GM12878 (cell line): ENCODE measurements at regions not wholly inside any gene's neighbourhood (a gene's known extent, or its start where the extent isn't known, plus 50 kb on each side); places are given as distances from the start of the nearest gene placed in this dataset.

Experiments
- ATAC-seq: fragments of 200-7000 bp; cut with Tn5 transposase; 3 replicates; pipeline ENCODE4 v1.9.1; 2020; ENCODE audit warnings: mild to moderate bottlenecking, moderate library complexity
- BruUV-seq: library from RNA; stranded (reverse); fragments of 400-500 nt; replicated peaks from 2 replicates; lab custom pipeline; 2021; lab: Mats Ljungman, UMichigan
- CTCF ChIA-PET: fragments of 300-600 bp; sonication (Branson Sonifier 250); formaldehyde crosslinking; extraction: SDS; loops from one replicate; lab custom pipeline; 2021; ENCODE audit warnings: inconsistent platforms; lab: Yijun Ruan, JAX
- POLR2A ChIA-PET: fragments of 350-600 bp; formaldehyde crosslinking; extraction: SDS; loops from one replicate; lab custom pipeline; 2021; ENCODE audit warnings: inconsistent platforms; lab: Charles Lee
- RAD21 ChIA-PET: fragments of 300-600 bp; sonication (Branson Sonifier 250); formaldehyde crosslinking; loops from one replicate; lab custom pipeline; 2023; ENCODE audit warnings: antibody characterized with exemption; ENCODE audit not compliant: unreplicated experiment; lab: Charles Lee
- SMC1A ChIA-PET: fragments of 300-600 bp; sonication (Branson Sonifier 250); formaldehyde crosslinking; loops from one replicate; lab custom pipeline; 2023; ENCODE audit not compliant: unreplicated experiment, uncharacterized antibody; lab: Charles Lee
- DNase-seq: peaks from one replicate; pipeline ENCODE4 v3.0.0-alpha.2; 2011; ENCODE audit warnings: low read depth, low spot score
- FAIRE-seq: peaks from 3 replicates; lab custom pipeline; 2011; peaks lifted over from hg19 to GRCh38; lab: Jason Lieb, UNC
- H2AFZ ChIP-seq: 2 replicates; pipeline ENCODE4 v1.6.0; 2011; ENCODE audit warnings: low read depth, low read length, control low read depth; ENCODE audit not compliant: control insufficient read depth
- H3K27ac ChIP-seq: 2 replicates; pipeline ENCODE4 v1.5.1; 2011; ENCODE audit warnings: control low read depth; ENCODE audit not compliant: control insufficient read depth, insufficient read depth
- H3K27me3 ChIP-seq, 2 experiments: replicated peaks in 1 of 2; 2 replicates each; pipeline versions ENCODE4 v1.6.0 to v1.6.1; 2011; ENCODE audit warnings: low read length in 1 of 2; ENCODE audit not compliant: control insufficient read depth in 2 of 2, insufficient read depth in 2 of 2
- H3K36me3 ChIP-seq, 2 experiments: 2 replicates each; pipeline ENCODE4 v1.5.1; 2011; ENCODE audit warnings: low read length in 1 of 2; ENCODE audit not compliant: control insufficient read depth in 2 of 2, insufficient read depth in 2 of 2
- H3K4me1 ChIP-seq: 2 replicates; pipeline ENCODE4 v1.6.1; 2011; ENCODE audit warnings: mild to moderate bottlenecking, low read length, moderate library complexity, mixed read lengths; ENCODE audit not compliant: control insufficient read depth, insufficient read depth
- H3K4me2 ChIP-seq: 2 replicates; pipeline ENCODE4 v1.6.0; 2011; ENCODE audit warnings: control low read depth; ENCODE audit not compliant: control insufficient read depth, insufficient read depth
- H3K4me3 ChIP-seq: fragments of 200-600 bp; sonication (generic); 2 replicates; pipeline ENCODE4 v1.5.1; 2016
- H3K79me2 ChIP-seq: 2 replicates; pipeline ENCODE4 v1.6.0; 2011; ENCODE audit warnings: low read length; ENCODE audit not compliant: control insufficient read depth, insufficient read depth
- H3K9ac ChIP-seq: 2 replicates; pipeline ENCODE4 v1.8.0; 2011; ENCODE audit warnings: low read length, control low read depth, mixed read lengths; ENCODE audit not compliant: control insufficient read depth, insufficient read depth
- H3K9me3 ChIP-seq: replicated peaks from 3 replicates; pipeline ENCODE4 v1.5.1; 2011; ENCODE audit warnings: mild to moderate bottlenecking, low read length; ENCODE audit not compliant: control insufficient read depth, insufficient read depth
- H4K20me1 ChIP-seq: 2 replicates; pipeline ENCODE4 v1.6.0; 2011; ENCODE audit not compliant: control insufficient read depth, insufficient read depth
- BCL3 ChIP-seq: IDR thresholded peaks from 2 replicates; pipeline ENCODE4 v1.6.1; 2011; ENCODE audit warnings: borderline replicate concordance, low read depth, mild to moderate bottlenecking, moderate library complexity, low read length; ENCODE audit not compliant: insufficient read depth, poor library complexity, severe bottlenecking
- CBFB ChIP-seq: IDR thresholded peaks from 2 replicates; pipeline ENCODE4 v1.6.1; 2016; ENCODE audit warnings: antibody characterized with exemption, low read depth
- GABPA ChIP-seq: IDR thresholded peaks from 2 replicates; pipeline ENCODE4 v1.6.1; 2014; ENCODE audit warnings: antibody characterized with exemption, low read depth, mild to moderate bottlenecking, inconsistent platforms
- POU2F2 ChIP-seq: IDR thresholded peaks from 3 replicates; pipeline ENCODE4 v1.6.1; 2011; ENCODE audit warnings: low read depth, mild to moderate bottlenecking, low read length, borderline replicate concordance
- RAD51 ChIP-seq: fragments of 450-650 bp; IDR thresholded peaks from 2 replicates; pipeline ENCODE4 v1.6.1; 2016; ENCODE audit warnings: moderate library complexity, mild to moderate bottlenecking, inconsistent platforms
- RBBP5 ChIP-seq: fragments of 200-600 bp; sonication (generic); conservative IDR thresholded peaks from 2 replicates; pipeline ENCODE4 v1.6.1; 2016
- SMARCA5 ChIP-seq: fragments of 450-650 bp; IDR thresholded peaks from 2 replicates; pipeline ENCODE4 v1.6.1; 2017; ENCODE audit warnings: mild to moderate bottlenecking
- TAF1 ChIP-seq: IDR thresholded peaks from 2 replicates; pipeline ENCODE4 v1.6.1; 2011; ENCODE audit warnings: mild to moderate bottlenecking, low read depth, low read length, borderline replicate concordance
- YY1 ChIP-seq: IDR thresholded peaks from 2 replicates; pipeline ENCODE4 v1.6.1; 2011; ENCODE audit warnings: low read depth, mild to moderate bottlenecking, low read length
- ZBTB11 ChIP-seq: fragments of 450-650 bp; formaldehyde crosslinking; IDR thresholded peaks from 2 replicates; pipeline ENCODE4 v1.5.0; 2022; ENCODE audit warnings: mild to moderate bottlenecking, missing genetic modification characterization
- in situ Hi-C: fragments of 300-500 bp; cut with MboI; formaldehyde crosslinking; loops from 9 replicates; pipeline ENCODE4 v1.14.3; 2018; ENCODE audit warnings: mixed read lengths
- intact Hi-C: fragments of 100-400 bp; cut with micrococcal nuclease; formaldehyde crosslinking; loops from one replicate; pipeline ENCODE4 v1.14.2; 2022; ENCODE audit not compliant: unreplicated experiment
- TF ChIP-seq, protein P1 (sequence below): fragments of 450-650 bp; IDR thresholded peaks from 2 replicates; pipeline ENCODE4 v1.6.1; 2017; ENCODE audit warnings: mild to moderate bottlenecking, moderate library complexity

DNA sequence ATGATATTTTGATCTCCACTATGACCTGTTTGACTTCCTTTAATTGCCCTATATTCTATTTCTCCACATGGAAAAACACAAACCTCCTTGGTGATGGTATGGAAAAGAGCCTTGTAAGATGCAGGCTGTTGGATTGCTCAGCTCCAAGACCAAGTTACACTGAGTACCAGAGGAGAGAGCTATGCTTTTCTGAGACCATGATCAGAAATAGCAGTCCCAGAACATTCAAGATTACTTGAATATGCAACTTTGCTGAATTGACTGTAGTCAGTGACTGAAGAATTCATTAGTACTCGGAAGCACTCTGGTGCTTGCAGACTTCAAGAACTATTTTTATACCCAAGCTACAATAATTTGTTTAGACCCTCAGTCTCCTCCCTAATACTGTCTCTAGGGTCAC is 310.6 kb upstream of the FSIP2 start (continued):
- TF ChIP-seq, protein P1, sequence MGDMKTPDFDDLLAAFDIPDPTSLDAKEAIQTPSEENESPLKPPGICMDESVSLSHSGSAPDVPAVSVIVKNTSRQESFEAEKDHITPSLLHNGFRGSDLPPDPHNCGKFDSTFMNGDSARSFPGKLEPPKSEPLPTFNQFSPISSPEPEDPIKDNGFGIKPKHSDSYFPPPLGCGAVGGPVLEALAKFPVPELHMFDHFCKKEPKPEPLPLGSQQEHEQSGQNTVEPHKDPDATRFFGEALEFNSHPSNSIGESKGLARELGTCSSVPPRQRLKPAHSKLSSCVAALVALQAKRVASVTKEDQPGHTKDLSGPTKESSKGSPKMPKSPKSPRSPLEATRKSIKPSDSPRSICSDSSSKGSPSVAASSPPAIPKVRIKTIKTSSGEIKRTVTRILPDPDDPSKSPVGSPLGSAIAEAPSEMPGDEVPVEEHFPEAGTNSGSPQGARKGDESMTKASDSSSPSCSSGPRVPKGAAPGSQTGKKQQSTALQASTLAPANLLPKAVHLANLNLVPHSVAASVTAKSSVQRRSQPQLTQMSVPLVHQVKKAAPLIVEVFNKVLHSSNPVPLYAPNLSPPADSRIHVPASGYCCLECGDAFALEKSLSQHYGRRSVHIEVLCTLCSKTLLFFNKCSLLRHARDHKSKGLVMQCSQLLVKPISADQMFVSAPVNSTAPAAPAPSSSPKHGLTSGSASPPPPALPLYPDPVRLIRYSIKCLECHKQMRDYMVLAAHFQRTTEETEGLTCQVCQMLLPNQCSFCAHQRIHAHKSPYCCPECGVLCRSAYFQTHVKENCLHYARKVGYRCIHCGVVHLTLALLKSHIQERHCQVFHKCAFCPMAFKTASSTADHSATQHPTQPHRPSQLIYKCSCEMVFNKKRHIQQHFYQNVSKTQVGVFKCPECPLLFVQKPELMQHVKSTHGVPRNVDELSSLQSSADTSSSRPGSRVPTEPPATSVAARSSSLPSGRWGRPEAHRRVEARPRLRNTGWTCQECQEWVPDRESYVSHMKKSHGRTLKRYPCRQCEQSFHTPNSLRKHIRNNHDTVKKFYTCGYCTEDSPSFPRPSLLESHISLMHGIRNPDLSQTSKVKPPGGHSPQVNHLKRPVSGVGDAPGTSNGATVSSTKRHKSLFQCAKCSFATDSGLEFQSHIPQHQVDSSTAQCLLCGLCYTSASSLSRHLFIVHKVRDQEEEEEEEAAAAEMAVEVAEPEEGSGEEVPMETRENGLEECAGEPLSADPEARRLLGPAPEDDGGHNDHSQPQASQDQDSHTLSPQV = no peak
- TF ChIP-seq CBFB = no peak

DNA sequence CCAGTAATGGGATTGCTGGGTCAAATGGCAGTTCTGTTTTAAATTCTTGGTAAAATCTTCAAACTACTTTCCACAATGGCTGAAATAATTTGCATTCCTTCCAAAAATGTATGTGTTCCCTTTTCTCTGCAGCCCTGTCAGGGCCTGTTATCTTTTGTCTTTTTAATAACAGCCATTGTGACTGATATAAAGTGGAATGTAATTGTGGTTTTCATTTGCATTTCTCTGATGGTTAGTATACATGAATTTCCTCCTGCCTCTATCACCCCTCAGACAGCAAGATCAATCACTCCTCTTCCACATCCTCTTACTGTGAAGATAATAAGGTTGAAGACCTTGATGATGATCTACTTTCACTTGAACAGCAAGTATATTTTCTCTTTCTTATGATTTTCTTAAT is 304.8 kb upstream of the FSIP2 start:
- FAIRE-seq (no peak), DNase-seq (no peak), ATAC-seq (no peak)
- Histone ChIP-seq H3K4me2 (no peak overlapping the region), H3K4me3 (no peak overlapping the region), H3K9me3 (no peaks in the 10 kb centered on the region), H4K20me1 (no peaks in the 10 kb centered on the region), H3K27me3 (no peaks in the 10 kb centered on the region), H3K79me2 (no peaks in the 10 kb centered on the region), H3K27ac (no peak overlapping the region), H3K36me3 (no peaks in the 10 kb centered on the region), H3K4me1 (no peaks in the 10 kb centered on the region), H2AFZ (no peak overlapping the region), H3K9ac (no peak overlapping the region)
- no TSS peak for BruUV-seq
- POLR2A ChIA-PET = no interaction called here
- SMC1A ChIA-PET = no interaction called here
- RAD21 ChIA-PET = no interaction called here
- in situ Hi-C loops = no loop called here
- intact Hi-C loops = no loop called here
- CTCF ChIA-PET = no interaction called here
- TF ChIP-seq POU2F2 (no peak), RAD51 (no peak), YY1 (no peak), BCL3 (no peak), ZBTB11 (CRISPR knock-in tag) (no peak), TAF1 (no peak), RBBP5 (no peak), GABPA (no peak), SMARCA5 (no peak)
